ENCODE measurements at regions not wholly inside any gene's neighbourhood (a gene's known extent, or its start where the extent isn't known, plus 50 kb on each side); places are given as distances from the start of the nearest gene placed in this dataset.

DNA sequence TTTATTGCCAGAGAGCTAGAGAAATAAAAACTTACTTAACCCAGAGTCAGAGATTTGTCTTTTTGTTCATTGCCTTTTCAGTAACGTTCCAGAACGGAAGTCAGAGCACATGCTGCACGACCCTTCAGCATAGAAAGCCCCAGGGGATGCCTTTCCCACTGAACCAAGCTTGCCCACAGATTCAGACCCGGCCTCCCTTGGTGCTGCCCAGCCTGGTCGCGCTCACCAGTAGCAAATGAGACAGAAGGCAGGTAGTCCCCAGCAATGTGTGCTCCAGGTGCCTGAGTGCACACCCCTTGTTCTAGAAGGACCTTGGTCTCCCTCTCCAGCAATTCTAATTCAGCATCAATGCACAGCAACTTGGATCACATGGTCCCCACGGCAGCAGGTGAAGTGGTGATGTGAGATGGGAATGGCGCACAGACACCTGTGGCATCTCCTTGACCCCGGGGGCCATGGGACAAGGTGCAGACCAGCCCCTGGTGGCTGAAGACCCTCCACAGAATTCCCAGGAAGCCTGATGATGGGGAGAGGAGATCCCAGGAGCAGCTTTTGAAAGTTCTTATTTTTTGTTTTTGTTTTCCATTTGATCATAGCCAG, 91.8 kb upstream of the IQSEC1 start:
- Histone ChIP-seq H3K27me3 (ENCODE audit: insufficient read depth, low read length) (no peaks in the 10 kb centered on the region), H3K4me3 (ENCODE audit: low read length in 2 of 2) (no peak overlapping the region), H3K4me1 (ENCODE audit: insufficient read depth, low read length) (no peaks in the 10 kb centered on the region), H3K36me3 (ENCODE audit: insufficient read depth, low read length) (no peaks in the 10 kb centered on the region), H3K27ac (ENCODE audit: low read depth, low read length) (no peak overlapping the region), H3K9me3 (ENCODE audit: control insufficient read depth in 1 of 2, low read length in 2 of 2) (no peaks in the 10 kb centered on the region)
- intact Hi-C loops (cut with micrococcal nuclease): no loop called here
- peaks cover 0 to 5% of the 10 kb centered on the region in 2 donors for H3K27me3 Mint-ChIP-seq
- no peak for DNase-seq
- ChIA-PET POLR2A (ENCODE audit: partially characterized antibody) (no interaction called here), CTCF (ENCODE audit: partially characterized antibody) (interaction anchor here (0.6 kb wide), 1 partner anchor 26 kb away, joined by 3 read pairs; no protein-coding TSS in a partner anchor)
- H3K9me3 Mint-ChIP-seq: peaks cover 0 to 3% (median 0%) of the 10 kb centered on the region in 8 donors
- H3K4me3 Mint-ChIP-seq: no peak overlapping the region
- no peaks in the 10 kb centered on the region for H3K4me1 Mint-ChIP-seq
- no peaks in the 10 kb centered on the region for H3K36me3 Mint-ChIP-seq
- H3K27ac Mint-ChIP-seq: no peak overlapping the region

DNA sequence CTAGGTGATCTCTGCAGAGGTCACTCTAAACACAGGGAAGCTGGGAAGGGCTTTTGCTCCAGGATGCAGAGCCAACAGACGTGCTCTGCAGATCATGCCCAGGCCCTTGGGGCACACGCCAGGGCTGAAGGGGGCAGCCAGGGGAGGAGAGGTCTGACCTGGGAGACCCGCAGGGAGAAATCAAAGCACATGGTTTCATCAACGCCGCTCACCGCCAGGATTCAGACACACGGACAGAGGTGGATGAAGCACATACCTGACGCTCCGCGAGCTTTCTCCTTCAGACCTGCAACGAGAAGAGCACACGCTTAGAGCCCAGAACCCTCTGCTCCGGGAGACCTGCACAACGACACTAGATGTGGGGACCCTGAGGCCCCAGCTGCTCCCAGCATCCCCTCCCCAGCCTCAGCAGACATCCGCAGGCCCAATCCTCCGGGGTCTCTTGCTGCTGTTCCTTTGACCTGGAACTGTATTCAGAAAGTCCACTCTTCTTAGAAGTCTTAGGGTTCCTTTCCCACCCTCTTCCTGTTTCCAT, 90.7 kb upstream of the IQSEC1 start:
- POLR2A ChIA-PET (ENCODE audit: partially characterized antibody): no interaction called here
- DNase-seq: no peak
- H3K27me3 Mint-ChIP-seq: peaks cover 0 to 5% of the 10 kb centered on the region in 2 donors
- no peak overlapping the region for H3K27ac Mint-ChIP-seq
- no peaks in the 10 kb centered on the region for H3K4me1 Mint-ChIP-seq
- intact Hi-C loops (cut with micrococcal nuclease): no loop called here
- no peaks in the 10 kb centered on the region for H3K27me3 ChIP-seq (ENCODE audit: insufficient read depth, low read length)
- no peaks in the 10 kb centered on the region for H3K9me3 Mint-ChIP-seq
- CTCF ChIA-PET (ENCODE audit: partially characterized antibody): no interaction called here
- no peaks in the 10 kb centered on the region for H3K36me3 ChIP-seq (ENCODE audit: insufficient read depth, low read length)
- no peaks in the 10 kb centered on the region for H3K36me3 Mint-ChIP-seq
- no peak overlapping the region for H3K27ac ChIP-seq (ENCODE audit: low read depth, low read length)
- no peak overlapping the region for H3K4me3 ChIP-seq (ENCODE audit: low read length in 2 of 2)
- H3K4me3 Mint-ChIP-seq: no peak overlapping the region
- H3K4me1 ChIP-seq (ENCODE audit: insufficient read depth, low read length): no peaks in the 10 kb centered on the region
- no peaks in the 10 kb centered on the region for H3K9me3 ChIP-seq (ENCODE audit: control insufficient read depth in 1 of 2, low read length in 2 of 2)

DNA sequence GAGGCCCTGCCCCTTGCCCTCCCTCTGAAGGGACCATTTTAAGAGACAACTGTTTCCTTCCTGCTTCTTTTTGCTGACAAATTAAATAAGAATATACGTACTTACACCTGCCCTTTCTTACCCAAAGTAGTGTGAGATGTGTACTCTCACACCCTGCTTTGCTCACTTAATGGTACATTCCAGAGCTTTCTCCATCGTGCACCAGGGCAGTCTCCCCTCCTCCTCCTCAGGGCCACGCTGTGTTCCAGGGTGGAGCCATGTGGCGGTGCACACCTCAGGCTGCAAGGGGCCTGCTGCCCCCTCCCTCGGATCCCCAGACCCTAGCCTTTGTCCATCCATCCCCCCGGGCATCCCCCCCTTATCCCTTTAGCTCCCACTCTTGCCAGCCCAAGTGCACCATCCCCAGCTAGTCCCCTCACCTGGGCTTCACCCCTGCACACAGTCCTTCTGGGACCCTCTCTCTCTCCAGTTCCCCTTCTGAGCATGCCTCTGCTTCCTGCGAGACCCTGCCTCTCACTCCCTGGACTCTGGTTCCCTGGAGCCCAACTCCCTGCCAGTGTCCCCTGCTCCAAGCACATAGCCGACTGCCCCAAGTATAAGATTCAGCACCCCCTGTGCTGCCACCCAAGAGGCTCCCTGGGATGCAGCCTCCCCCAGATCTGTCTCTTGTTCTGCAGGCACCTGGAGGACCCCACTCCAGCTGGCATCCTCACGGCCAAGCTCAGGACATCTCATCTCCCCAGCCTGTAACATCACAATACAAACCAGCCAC, 89.5 kb upstream of the IQSEC1 start:
- ChIA-PET POLR2A (ENCODE audit: partially characterized antibody) (no interaction called here), CTCF (ENCODE audit: partially characterized antibody) (no interaction called here)
- Histone ChIP-seq H3K4me1 (ENCODE audit: insufficient read depth, low read length) (no peaks in the 10 kb centered on the region), H3K36me3 (ENCODE audit: insufficient read depth, low read length) (no peaks in the 10 kb centered on the region), H3K9me3 (ENCODE audit: control insufficient read depth in 1 of 2, low read length in 2 of 2) (no peaks in the 10 kb centered on the region), H3K27ac (ENCODE audit: low read depth, low read length) (no peak overlapping the region), H3K4me3 (ENCODE audit: low read length in 2 of 2) (no peak overlapping the region), H3K27me3 (ENCODE audit: insufficient read depth, low read length) (no peaks in the 10 kb centered on the region)
- Mint-ChIP-seq H3K27ac (peak overlapping the region in 1 of 7 donors; percentile 2), H3K36me3 (no peaks in the 10 kb centered on the region), H3K4me1 (no peaks in the 10 kb centered on the region), H3K9me3 (no peaks in the 10 kb centered on the region), H3K27me3 (peaks cover 0 to 1% of the 10 kb centered on the region in 2 donors), H3K4me3 (no peak overlapping the region)
- intact Hi-C loops (cut with micrococcal nuclease): no loop called here
- no peak for DNase-seq

DNA sequence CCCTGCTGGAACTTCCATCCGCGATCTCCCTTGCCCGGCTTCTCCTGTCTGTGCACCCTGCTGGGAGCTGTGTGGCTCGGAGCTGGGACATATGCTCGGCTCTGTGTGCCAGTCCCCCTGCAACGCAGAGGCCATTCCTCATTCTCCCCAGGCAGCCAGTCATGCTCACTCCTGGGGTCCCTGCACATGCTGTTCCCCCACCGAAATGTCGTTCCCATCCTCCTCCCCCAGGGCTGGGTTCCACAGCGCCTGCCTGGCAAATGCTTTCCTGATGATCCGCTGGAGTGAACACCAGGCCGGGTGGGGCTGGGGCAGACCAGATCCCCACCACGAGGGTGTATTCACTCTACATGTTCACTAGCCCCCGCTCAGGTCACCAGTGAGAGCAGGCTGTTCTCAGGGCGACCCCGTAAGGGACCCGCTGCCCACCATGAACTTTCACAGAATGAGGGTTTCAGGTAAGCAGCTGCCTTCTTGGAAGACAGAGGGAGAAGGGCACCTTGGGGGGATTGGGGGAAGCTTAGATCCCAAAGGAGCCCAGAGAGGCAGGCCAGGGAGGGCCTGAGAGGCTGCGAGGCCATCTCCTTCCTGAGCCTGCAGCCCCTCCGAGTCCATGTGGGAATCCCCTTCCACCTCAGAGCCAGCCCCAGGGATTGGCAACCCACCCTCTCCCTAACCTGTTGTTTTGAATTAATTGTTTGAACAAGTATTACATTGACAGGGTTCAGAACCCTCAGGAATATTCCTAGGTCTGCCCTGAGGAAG, 88.7 kb upstream of the IQSEC1 start:
- H3K27me3 ChIP-seq (ENCODE audit: insufficient read depth, low read length): no peaks in the 10 kb centered on the region
- DNase-seq: no peak
- no peaks in the 10 kb centered on the region for H3K4me1 Mint-ChIP-seq
- H3K27ac Mint-ChIP-seq: no peak overlapping the region
- H3K27me3 Mint-ChIP-seq: peaks cover 1 to 2% of the 10 kb centered on the region in 2 donors
- H3K4me3 Mint-ChIP-seq: no peak overlapping the region
- peaks cover 0 to 2% (median 0%) of the 10 kb centered on the region in 8 donors for H3K9me3 Mint-ChIP-seq
- no peaks in the 10 kb centered on the region for H3K4me1 ChIP-seq (ENCODE audit: insufficient read depth, low read length)
- H3K9me3 ChIP-seq (ENCODE audit: control insufficient read depth in 1 of 2, low read length in 2 of 2): no peaks in the 10 kb centered on the region
- H3K4me3 ChIP-seq (ENCODE audit: low read length in 2 of 2): no peak overlapping the region
- H3K27ac ChIP-seq (ENCODE audit: low read depth, low read length): no peak overlapping the region
- ChIA-PET CTCF (ENCODE audit: partially characterized antibody) (no interaction called here), POLR2A (ENCODE audit: partially characterized antibody) (no interaction called here)
- no peaks in the 10 kb centered on the region for H3K36me3 ChIP-seq (ENCODE audit: insufficient read depth, low read length)
- intact Hi-C loops (cut with micrococcal nuclease): no loop called here
- no peaks in the 10 kb centered on the region for H3K36me3 Mint-ChIP-seq

DNA sequence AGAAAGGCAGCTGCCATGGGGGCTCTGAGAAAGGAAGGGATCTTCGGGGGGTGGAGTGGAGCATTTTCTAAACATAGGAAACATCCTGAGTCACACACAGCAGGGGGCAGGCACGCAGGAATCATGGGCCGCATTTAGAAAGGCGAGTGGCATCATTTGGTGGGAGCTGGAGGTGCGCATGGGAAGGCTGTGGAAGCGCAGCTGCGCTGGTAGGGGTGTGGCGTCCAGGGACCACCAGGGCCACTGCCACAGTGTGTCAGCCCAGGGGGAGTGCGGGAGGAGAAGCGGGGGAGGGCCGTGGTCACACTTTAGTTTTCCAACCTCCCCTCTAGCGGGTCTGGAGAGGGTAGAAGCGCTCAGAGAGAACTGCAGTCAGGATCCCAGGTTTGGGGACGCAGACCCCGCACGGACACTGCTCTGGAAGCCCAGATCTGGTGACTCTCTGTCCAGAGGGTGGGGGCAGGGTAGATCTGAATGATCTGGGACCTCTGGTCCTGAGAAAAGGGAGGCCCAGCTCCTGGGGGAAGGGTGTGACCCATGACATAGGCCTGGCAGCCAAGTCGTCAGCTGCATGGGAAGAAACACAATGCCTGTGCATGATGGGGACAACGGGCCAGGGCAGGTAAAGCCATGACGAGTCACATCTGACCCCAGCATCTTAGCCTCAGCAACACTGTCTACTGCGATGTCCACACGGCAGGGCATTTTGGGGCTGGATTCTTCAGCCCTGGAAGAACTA, 88.0 kb upstream of the IQSEC1 start:
- Histone ChIP-seq H3K9me3 (ENCODE audit: control insufficient read depth in 1 of 2, low read length in 2 of 2) (peaks cover 0 to 3% of the 10 kb centered on the region in 2 donors), H3K27ac (ENCODE audit: low read depth, low read length) (no peak overlapping the region), H3K27me3 (ENCODE audit: insufficient read depth, low read length) (no peaks in the 10 kb centered on the region), H3K36me3 (ENCODE audit: insufficient read depth, low read length) (no peaks in the 10 kb centered on the region), H3K4me3 (ENCODE audit: low read length in 2 of 2) (no peak overlapping the region), H3K4me1 (ENCODE audit: insufficient read depth, low read length) (no peaks in the 10 kb centered on the region)
- POLR2A ChIA-PET (ENCODE audit: partially characterized antibody): no interaction called here
- CTCF ChIA-PET (ENCODE audit: partially characterized antibody): no interaction called here
- Mint-ChIP-seq H3K36me3 (no peaks in the 10 kb centered on the region), H3K27ac (no peak overlapping the region), H3K4me1 (no peaks in the 10 kb centered on the region), H3K4me3 (no peak overlapping the region), H3K27me3 (peaks cover 2 to 3% of the 10 kb centered on the region in 2 donors), H3K9me3 (peaks cover 2 to 7% (median 5%) of the 10 kb centered on the region in 8 donors)
- DNase-seq: no peak
- intact Hi-C loops (cut with micrococcal nuclease): no loop called here

DNA sequence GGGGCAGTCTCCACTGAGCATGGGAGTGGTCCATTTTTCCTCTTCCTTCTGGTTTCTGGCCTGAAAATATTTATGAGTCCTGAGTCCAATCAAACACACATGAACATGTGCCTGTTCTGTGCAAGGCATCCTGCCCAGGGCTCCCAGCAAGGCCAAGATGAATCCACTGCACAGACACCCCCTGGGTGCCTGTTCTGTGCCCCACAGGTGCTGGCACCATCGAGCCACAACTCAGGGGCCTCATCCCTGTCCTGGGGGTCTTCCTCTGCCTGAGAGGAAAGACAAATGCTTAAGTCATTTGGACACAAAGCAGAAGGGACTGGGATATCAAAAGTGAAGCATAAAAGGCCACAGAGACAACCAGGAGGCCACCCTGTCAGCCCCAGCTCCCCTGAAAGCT, 87.4 kb upstream of the IQSEC1 start:
- Mint-ChIP-seq H3K4me1 (no peaks in the 10 kb centered on the region), H3K36me3 (no peaks in the 10 kb centered on the region), H3K27me3 (peaks cover 2 to 3% of the 10 kb centered on the region in 2 donors), H3K27ac (no peak overlapping the region), H3K9me3 (peaks cover 2 to 10% (median 7%) of the 10 kb centered on the region in 8 donors), H3K4me3 (no peak overlapping the region)
- Histone ChIP-seq H3K27me3 (ENCODE audit: insufficient read depth, low read length) (no peaks in the 10 kb centered on the region), H3K27ac (ENCODE audit: low read depth, low read length) (no peak overlapping the region), H3K4me1 (ENCODE audit: insufficient read depth, low read length) (no peaks in the 10 kb centered on the region), H3K36me3 (ENCODE audit: insufficient read depth, low read length) (no peaks in the 10 kb centered on the region), H3K4me3 (ENCODE audit: low read length in 2 of 2) (no peak overlapping the region), H3K9me3 (ENCODE audit: control insufficient read depth in 1 of 2, low read length in 2 of 2) (peaks cover 0 to 5% of the 10 kb centered on the region in 2 donors)
- POLR2A ChIA-PET (ENCODE audit: partially characterized antibody): no interaction called here
- CTCF ChIA-PET (ENCODE audit: partially characterized antibody): no interaction called here
- intact Hi-C loops (cut with micrococcal nuclease): no loop called here
- no peak for DNase-seq

DNA sequence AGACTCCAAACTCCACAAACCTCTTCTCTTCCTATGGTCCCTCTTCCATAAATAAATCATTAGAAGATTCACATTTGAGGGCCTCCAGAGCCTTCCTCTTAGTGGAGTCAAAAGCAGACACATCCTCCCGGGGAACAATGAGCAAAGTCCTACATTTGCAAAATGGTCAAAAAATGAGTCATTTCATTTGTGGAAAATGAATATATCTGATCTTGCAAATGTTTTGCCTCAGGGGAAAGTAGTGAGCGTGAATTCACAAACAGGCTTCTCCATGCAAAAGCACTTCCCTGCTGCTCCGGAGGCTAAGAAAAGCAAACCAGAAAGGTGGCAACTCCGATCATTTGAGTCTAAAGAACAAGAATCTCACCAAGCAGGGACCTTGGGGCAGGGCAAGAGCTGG, 86.7 kb upstream of the IQSEC1 start:
- Histone ChIP-seq H3K9me3 (ENCODE audit: control insufficient read depth in 1 of 2, low read length in 2 of 2) (peaks cover 0 to 9% of the 10 kb centered on the region in 2 donors), H3K36me3 (ENCODE audit: insufficient read depth, low read length) (no peaks in the 10 kb centered on the region), H3K4me3 (ENCODE audit: low read length in 2 of 2) (no peak overlapping the region), H3K4me1 (ENCODE audit: insufficient read depth, low read length) (no peaks in the 10 kb centered on the region), H3K27ac (ENCODE audit: low read depth, low read length) (no peak overlapping the region), H3K27me3 (ENCODE audit: insufficient read depth, low read length) (no peaks in the 10 kb centered on the region)
- H3K4me3 Mint-ChIP-seq: no peak overlapping the region
- H3K27ac Mint-ChIP-seq: no peak overlapping the region
- POLR2A ChIA-PET (ENCODE audit: partially characterized antibody): no interaction called here
- no peaks in the 10 kb centered on the region for H3K36me3 Mint-ChIP-seq
- H3K27me3 Mint-ChIP-seq: peaks cover 2 to 3% of the 10 kb centered on the region in 2 donors
- CTCF ChIA-PET (ENCODE audit: partially characterized antibody): no interaction called here
- peaks cover 2 to 18% (median 15%) of the 10 kb centered on the region in 8 donors for H3K9me3 Mint-ChIP-seq
- no peaks in the 10 kb centered on the region for H3K4me1 Mint-ChIP-seq
- intact Hi-C loops (cut with micrococcal nuclease): no loop called here
- DNase-seq: no peak
